Adrenal gland (tissue), 9 donors: ENCODE measurements at regions not wholly inside any gene's neighbourhood (a gene's known extent, or its start where the extent isn't known, plus 50 kb on each side); places are given as distances from the start of the nearest gene placed in this dataset.

Experiments
- DNase-seq, 7 donors: peaks; one replicate each; pipeline ENCODE4 v3.0.0-alpha.2; 2019 to 2020
- H3K27ac ChIP-seq, 5 donors: fragments of 200-600 bp; sonication (generic) in 4 of 5; 1 replicate in 3 of 5; 2 replicates in 2 of 5; pipeline versions ENCODE4 v1.5.1 to v1.8.0; 2016 to 2020; ENCODE audit warnings: mild to moderate bottlenecking in 1 of 5
- H3K27me3 ChIP-seq: fragments of 200-600 bp; 2 replicates; pipeline ENCODE4 v1.8.0; 2021
- H3K36me3 ChIP-seq, 2 donors: fragments of 200-600 bp; replicated peaks in 1 of 2; 1 replicate in 1 of 2; 2 replicates in 1 of 2; pipeline versions ENCODE4 v1.5.1 to v1.8.0; 2018 to 2022
- H3K4me1 ChIP-seq, 2 donors: fragments of 200-600 bp; replicated peaks in 1 of 2; 1 replicate in 1 of 2; 2 replicates in 1 of 2; pipeline versions ENCODE4 v1.5.1 to v1.8.0; 2018 to 2021
- H3K4me3 ChIP-seq, 4 donors: fragments of 200-600 bp; sonication (generic) in 3 of 4; one replicate each; pipeline ENCODE4 v1.5.1; 2016 to 2018
- H3K9me3 ChIP-seq, 3 donors: fragments of 200-600 bp; sonication (generic) in 1 of 3; replicated peaks in 1 of 3; 1 replicate in 2 of 3; 2 replicates in 1 of 3; pipeline versions ENCODE4 v1.5.1 to v1.8.0; 2016 to 2021
- CTCF ChIP-seq, 6 experiments: fragments of 450-650 bp in 4 of 6; fragments of 200-600 bp in 2 of 6; sonication (generic) in 1 of 6; IDR thresholded peaks; 1 replicate in 5 of 6; 2 replicates in 1 of 6; pipeline versions ENCODE4 v1.5.1 to v1.8.0; 2016 to 2021; ENCODE audit warnings: antibody characterized with exemption in 6 of 6, mild to moderate bottlenecking in 2 of 6, moderate library complexity in 1 of 6
- POLR2A ChIP-seq, 2 donors: fragments of 450-650 bp; IDR thresholded peaks; one replicate each; pipeline ENCODE4 v1.6.1; 2017; ENCODE audit warnings: antibody characterized with exemption in 2 of 2, mild to moderate bottlenecking in 2 of 2, moderate library complexity in 1 of 2
- WGBS, 4 donors: extraction: QIAGEN DNeasy Blood & Tissue Kit in 2 of 4; methylation state at CpG; one replicate each; pipeline versions ENCODE4 v1.1.5 to v1.1.7; 2013 to 2017; 5-methylcytosine and 5-hydroxymethylcytosine counted together
- intact Hi-C, 2 donors: fragments of 100-400 bp; cut with DNase I; formaldehyde crosslinking; loops; one replicate each; pipeline versions ENCODE4 v1.14.1 to v1.15.0; 2022 to 2023
- donor health status: healthy with polysubstance abuse.
- donor health status: Bipolar disorder and iron deficiency.
- donor health status: DM: yes; HTN: yes; CAD: no.
- donor health status: DM: no; HTN: no; CAD: no.
- donor health status: DM: no; HTN: no; CAD: no.

- TF ChIP-seq CTCF (IDR thresholded peaks at IDR 0.05) (no peak), POLR2A (IDR thresholded peaks at IDR 0.05) (no peak)
Observed at GRCh38 chr9:86707932-86708510, 239.3 kb downstream of the GAS1 start.

GRCh38 chr9:86706391-86706790 is 240.9 kb downstream of the GAS1 start:
- intact Hi-C loops = no loop called here
- no peaks in the 10 kb centered on the region for H3K4me1 ChIP-seq
- no peak overlapping the region for H3K4me3 ChIP-seq
- no peak overlapping the region for H3K27ac ChIP-seq
- no peak for TF ChIP-seq CTCF (IDR thresholded peaks at IDR 0.05)
- TF ChIP-seq POLR2A (IDR thresholded peaks at IDR 0.05) = no peak
- H3K27me3 ChIP-seq = no peaks in the 10 kb centered on the region
- no peaks in the 10 kb centered on the region for H3K9me3 ChIP-seq
- no peaks in the 10 kb centered on the region for H3K36me3 ChIP-seq
- WGBS, 4 donors = 89 to 100% (median 92%) methylated on average over 1 of the region's 1 CpG
- DNase-seq = no peak

More at GRCh38 chr9:86707932-86708510, 239.3 kb downstream of the GAS1 start:
- DNase-seq = no peak
- Histone ChIP-seq H3K36me3 (no peaks in the 10 kb centered on the region), H3K4me1 (no peaks in the 10 kb centered on the region), H3K27me3 (no peaks in the 10 kb centered on the region), H3K4me3 (no peak overlapping the region), H3K27ac (no peak overlapping the region), H3K9me3 (no peaks in the 10 kb centered on the region)
- intact Hi-C loops = no loop called here
- 81 to 87% (median 85%) methylated on average over 4 of the region's 4 CpGs for WGBS, 4 donors

- Histone ChIP-seq H3K27ac (no peak overlapping the region), H3K27me3 (no peaks in the 10 kb centered on the region), H3K9me3 (no peaks in the 10 kb centered on the region), H3K4me3 (no peak overlapping the region), H3K4me1 (no peaks in the 10 kb centered on the region), H3K36me3 (no peaks in the 10 kb centered on the region)
- TF ChIP-seq CTCF (IDR thresholded peaks at IDR 0.05) (no peak), POLR2A (IDR thresholded peaks at IDR 0.05) (no peak)
- no peak for DNase-seq
- 68 to 91% (median 82%) methylated on average over 5 of the region's 5 CpGs for WGBS, 4 donors
- intact Hi-C loops = no loop called here
Observed at GRCh38 chr9:86705490-86705889, 241.8 kb downstream of the GAS1 start.

- intact Hi-C loops = no loop called here
- no peak for DNase-seq
- 62 to 75% (median 68%) methylated on average over 6 of the region's 6 CpGs for WGBS, 4 donors
- Histone ChIP-seq H3K9me3 (no peaks in the 10 kb centered on the region), H3K36me3 (no peaks in the 10 kb centered on the region), H3K4me1 (no peaks in the 10 kb centered on the region), H3K27ac (no peak overlapping the region), H3K27me3 (no peaks in the 10 kb centered on the region), H3K4me3 (no peak overlapping the region)
- TF ChIP-seq POLR2A (IDR thresholded peaks at IDR 0.05) = no peak
- TF ChIP-seq CTCF (IDR thresholded peaks at IDR 0.05) = no peak
Observed at GRCh38 chr9:86703346-86703745, 244.0 kb downstream of the GAS1 start.
